ENCODE measurements at regions not wholly inside any gene's neighbourhood (a gene's known extent, or its start where the extent isn't known, plus 50 kb on each side); places are given as distances from the start of the nearest gene placed in this dataset.
"Not testable (repeated sequence)": the region's sequence is repeated elsewhere in the genome, so short reads cannot be mapped to it uniquely, and the experiment has no call there.

DNA sequence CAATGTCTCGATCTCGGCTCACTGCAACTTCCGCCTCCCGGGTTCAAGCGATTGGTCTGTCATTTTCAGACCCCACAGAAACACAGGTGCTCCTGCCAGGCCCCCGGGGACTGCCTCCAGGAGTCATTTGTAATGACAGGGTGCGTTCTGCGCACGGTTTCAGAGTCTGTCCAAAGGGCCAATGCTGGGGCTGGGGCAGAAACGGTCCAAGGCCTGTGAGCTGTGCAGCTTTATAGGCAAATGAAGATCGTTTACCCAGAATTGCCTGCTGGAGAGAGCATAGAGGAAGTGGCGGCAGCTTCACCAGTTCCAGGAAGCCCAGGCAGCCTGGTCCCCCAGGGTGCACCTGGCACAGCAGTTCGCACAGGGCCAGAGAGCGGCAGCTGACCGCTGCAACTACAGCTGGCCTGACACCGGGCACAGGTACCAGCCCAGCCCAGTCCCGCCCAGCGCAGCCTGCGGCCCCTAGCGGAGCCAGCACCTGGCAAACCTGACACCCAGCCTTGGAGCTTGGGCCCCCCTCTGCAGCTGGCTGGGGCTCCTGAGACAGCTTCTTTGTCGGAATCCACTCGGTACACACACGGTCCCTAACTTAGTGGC lies 92.4 kb upstream of the METTL9 start:
- TF ChIP-seq, protein P1, sequence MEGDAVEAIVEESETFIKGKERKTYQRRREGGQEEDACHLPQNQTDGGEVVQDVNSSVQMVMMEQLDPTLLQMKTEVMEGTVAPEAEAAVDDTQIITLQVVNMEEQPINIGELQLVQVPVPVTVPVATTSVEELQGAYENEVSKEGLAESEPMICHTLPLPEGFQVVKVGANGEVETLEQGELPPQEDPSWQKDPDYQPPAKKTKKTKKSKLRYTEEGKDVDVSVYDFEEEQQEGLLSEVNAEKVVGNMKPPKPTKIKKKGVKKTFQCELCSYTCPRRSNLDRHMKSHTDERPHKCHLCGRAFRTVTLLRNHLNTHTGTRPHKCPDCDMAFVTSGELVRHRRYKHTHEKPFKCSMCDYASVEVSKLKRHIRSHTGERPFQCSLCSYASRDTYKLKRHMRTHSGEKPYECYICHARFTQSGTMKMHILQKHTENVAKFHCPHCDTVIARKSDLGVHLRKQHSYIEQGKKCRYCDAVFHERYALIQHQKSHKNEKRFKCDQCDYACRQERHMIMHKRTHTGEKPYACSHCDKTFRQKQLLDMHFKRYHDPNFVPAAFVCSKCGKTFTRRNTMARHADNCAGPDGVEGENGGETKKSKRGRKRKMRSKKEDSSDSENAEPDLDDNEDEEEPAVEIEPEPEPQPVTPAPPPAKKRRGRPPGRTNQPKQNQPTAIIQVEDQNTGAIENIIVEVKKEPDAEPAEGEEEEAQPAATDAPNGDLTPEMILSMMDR (IDR thresholded peaks at IDR 0.05) = not testable (repeated sequence)
- not testable (repeated sequence) for TF ChIP-seq POLR2A (IDR thresholded peaks at IDR 0.05)

Data from esophagus squamous epithelium (tissue), 4 donors.